Spleen (tissue), 7 donors: ENCODE measurements at regions not wholly inside any gene's neighbourhood (a gene's known extent, or its start where the extent isn't known, plus 50 kb on each side); places are given as distances from the start of the nearest gene placed in this dataset.

ENCODE experiments used
- POLR2A ChIP-seq, 3 donors: fragments of 450-650 bp; IDR thresholded peaks; one replicate each; pipeline ENCODE4 v1.5.1; 2017; ENCODE audit warnings: antibody characterized with exemption in 3 of 3, mild to moderate bottlenecking in 1 of 3
- TF ChIP-seq, protein P1 (sequence below), 11 experiments: fragments of 200-600 bp in 7 of 11; fragments of 450-650 bp in 4 of 11; sonication (generic) in 4 of 11; IDR thresholded peaks in 8 of 11; conservative IDR thresholded peaks in 3 of 11; 1 replicate in 7 of 11; 2 replicates in 4 of 11; pipeline versions ENCODE4 v1.4.0 to v1.8.0; 2016 to 2021; ENCODE audit warnings: antibody characterized with exemption in 11 of 11, inconsistent platforms in 4 of 11, mild to moderate bottlenecking in 1 of 11
- donor health status: DM: no; HTN: no; CAD: no; lungs with moderate emphysema.
- donor health status: DM: no; HTN: no; CAD: no.
- donor health status: DM: no; HTN: no; CAD: no.

DNA sequence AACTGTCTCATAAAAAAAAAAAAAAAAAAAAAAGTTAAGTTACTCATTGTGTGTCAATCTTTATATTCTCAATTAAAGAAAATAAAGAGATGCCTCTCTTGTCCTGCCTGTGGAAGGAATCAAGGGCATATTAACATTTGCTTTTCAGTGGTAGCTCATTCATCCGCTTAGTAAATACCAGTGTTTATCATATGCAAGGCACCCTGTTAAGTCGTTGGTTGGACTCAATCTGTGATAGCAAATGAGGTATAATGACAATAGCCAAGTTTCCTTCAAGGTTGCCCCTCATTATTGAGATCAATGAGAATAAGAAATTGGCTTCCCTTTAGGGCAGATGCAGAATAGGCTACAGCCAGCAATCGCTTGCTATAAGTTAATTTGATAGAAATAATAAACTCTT, 812.7 kb upstream of the COBL start:
- TF ChIP-seq, protein P1, sequence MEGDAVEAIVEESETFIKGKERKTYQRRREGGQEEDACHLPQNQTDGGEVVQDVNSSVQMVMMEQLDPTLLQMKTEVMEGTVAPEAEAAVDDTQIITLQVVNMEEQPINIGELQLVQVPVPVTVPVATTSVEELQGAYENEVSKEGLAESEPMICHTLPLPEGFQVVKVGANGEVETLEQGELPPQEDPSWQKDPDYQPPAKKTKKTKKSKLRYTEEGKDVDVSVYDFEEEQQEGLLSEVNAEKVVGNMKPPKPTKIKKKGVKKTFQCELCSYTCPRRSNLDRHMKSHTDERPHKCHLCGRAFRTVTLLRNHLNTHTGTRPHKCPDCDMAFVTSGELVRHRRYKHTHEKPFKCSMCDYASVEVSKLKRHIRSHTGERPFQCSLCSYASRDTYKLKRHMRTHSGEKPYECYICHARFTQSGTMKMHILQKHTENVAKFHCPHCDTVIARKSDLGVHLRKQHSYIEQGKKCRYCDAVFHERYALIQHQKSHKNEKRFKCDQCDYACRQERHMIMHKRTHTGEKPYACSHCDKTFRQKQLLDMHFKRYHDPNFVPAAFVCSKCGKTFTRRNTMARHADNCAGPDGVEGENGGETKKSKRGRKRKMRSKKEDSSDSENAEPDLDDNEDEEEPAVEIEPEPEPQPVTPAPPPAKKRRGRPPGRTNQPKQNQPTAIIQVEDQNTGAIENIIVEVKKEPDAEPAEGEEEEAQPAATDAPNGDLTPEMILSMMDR (IDR thresholded peaks at IDR 0.05 in 8 of 11, conservative IDR thresholded peaks at IDR 0.05 in 3 of 11), result no peak
- no peak for TF ChIP-seq POLR2A (IDR thresholded peaks at IDR 0.05)
